Gastrocnemius medialis (tissue), 4 donors: ENCODE measurements at regions not wholly inside any gene's neighbourhood (a gene's known extent, or its start where the extent isn't known, plus 50 kb on each side); places are given as distances from the start of the nearest gene placed in this dataset.

Source experiments
- POLR2A ChIP-seq, 2 donors: fragments of 450-650 bp; IDR thresholded peaks; one replicate each; pipeline ENCODE4 v1.6.1; 2017; ENCODE audit warnings: antibody characterized with exemption in 2 of 2, mild to moderate bottlenecking in 2 of 2, moderate library complexity in 2 of 2
- TF ChIP-seq, protein P1 (sequence below), 5 experiments: fragments of 450-650 bp in 3 of 5; fragments of 200-600 bp in 2 of 5; sonication (generic) in 2 of 5; IDR thresholded peaks in 4 of 5; conservative IDR thresholded peaks in 1 of 5; 1 replicate in 4 of 5; 2 replicates in 1 of 5; pipeline ENCODE4 v1.5.1; 2016 to 2019; ENCODE audit warnings: antibody characterized with exemption in 5 of 5, mild to moderate bottlenecking in 3 of 5, moderate library complexity in 3 of 5

DNA sequence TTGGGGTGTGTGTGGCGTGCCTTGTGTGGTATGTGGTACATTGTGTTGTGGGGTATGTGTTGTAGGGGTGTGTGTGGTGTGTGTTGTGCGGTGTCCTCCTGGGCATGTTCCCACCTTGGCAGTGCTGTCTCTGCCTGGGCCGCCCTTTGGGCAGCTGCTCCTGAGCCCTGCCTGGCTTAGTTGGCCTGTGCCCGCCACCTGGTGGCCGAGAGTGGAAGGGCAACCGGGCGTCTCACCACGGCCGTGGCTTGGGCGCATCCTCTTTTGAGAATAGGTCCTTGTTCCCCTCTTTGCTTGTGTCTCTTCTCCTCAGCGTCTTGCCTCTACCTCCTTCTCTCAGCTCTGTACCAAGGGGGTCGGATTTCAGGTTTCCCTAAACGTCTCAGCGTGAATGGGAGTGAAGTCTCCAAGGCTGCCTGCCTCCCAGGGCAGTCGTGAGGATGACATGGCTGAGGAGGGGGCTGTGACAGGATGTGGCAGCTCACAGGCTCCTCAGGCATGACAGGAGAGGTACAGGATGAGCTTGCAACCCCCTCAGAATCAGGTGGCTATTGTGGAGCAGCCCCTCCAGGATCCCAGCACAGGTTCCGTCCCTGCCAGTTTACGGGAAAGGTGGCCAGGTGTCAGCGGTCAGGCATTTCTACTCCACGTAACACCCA lies 98.4 kb upstream of the PODXL start:
- TF ChIP-seq, protein P1, sequence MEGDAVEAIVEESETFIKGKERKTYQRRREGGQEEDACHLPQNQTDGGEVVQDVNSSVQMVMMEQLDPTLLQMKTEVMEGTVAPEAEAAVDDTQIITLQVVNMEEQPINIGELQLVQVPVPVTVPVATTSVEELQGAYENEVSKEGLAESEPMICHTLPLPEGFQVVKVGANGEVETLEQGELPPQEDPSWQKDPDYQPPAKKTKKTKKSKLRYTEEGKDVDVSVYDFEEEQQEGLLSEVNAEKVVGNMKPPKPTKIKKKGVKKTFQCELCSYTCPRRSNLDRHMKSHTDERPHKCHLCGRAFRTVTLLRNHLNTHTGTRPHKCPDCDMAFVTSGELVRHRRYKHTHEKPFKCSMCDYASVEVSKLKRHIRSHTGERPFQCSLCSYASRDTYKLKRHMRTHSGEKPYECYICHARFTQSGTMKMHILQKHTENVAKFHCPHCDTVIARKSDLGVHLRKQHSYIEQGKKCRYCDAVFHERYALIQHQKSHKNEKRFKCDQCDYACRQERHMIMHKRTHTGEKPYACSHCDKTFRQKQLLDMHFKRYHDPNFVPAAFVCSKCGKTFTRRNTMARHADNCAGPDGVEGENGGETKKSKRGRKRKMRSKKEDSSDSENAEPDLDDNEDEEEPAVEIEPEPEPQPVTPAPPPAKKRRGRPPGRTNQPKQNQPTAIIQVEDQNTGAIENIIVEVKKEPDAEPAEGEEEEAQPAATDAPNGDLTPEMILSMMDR (IDR thresholded peaks at IDR 0.05 in 4 of 5, conservative IDR thresholded peaks at IDR 0.05 in 1 of 5): peak; percentile 84 to 94 (median 92)
- no peak for TF ChIP-seq POLR2A (IDR thresholded peaks at IDR 0.05)
